ENCODE measurements at regions not wholly inside any gene's neighbourhood (a gene's known extent, or its start where the extent isn't known, plus 50 kb on each side); places are given as distances from the start of the nearest gene placed in this dataset.

- DNase-seq (ENCODE audit: low spot score), result no peak
Observed at GRCh38 chr1:117260761-117261423, 50.2 kb upstream of the VTCN1 start.

Data from hepatic stellate cell (primary cell).